ENCODE measurements at regions not wholly inside any gene's neighbourhood (a gene's known extent, or its start where the extent isn't known, plus 50 kb on each side); places are given as distances from the start of the nearest gene placed in this dataset.

DNA sequence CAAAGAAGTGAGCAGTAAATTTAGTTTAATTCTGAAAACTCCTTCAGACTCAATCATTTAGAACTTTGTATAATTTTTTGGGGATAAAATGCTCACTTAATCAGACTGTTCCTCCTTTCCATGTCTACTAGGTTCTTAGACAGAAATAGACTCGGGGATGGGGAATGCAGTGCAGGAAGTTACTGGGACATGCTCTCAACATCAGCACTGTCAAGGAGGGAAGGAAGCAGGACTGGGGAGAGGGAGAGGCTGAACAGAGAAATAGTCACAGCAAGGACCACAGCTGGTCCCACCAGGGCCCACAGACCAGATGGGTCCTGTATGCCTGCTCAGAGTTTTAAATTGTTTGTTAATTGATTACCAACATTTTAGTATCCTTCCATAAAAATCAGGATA, 310.1 kb upstream of the MSX2 start:
- no peak for DNase-seq

DNA sequence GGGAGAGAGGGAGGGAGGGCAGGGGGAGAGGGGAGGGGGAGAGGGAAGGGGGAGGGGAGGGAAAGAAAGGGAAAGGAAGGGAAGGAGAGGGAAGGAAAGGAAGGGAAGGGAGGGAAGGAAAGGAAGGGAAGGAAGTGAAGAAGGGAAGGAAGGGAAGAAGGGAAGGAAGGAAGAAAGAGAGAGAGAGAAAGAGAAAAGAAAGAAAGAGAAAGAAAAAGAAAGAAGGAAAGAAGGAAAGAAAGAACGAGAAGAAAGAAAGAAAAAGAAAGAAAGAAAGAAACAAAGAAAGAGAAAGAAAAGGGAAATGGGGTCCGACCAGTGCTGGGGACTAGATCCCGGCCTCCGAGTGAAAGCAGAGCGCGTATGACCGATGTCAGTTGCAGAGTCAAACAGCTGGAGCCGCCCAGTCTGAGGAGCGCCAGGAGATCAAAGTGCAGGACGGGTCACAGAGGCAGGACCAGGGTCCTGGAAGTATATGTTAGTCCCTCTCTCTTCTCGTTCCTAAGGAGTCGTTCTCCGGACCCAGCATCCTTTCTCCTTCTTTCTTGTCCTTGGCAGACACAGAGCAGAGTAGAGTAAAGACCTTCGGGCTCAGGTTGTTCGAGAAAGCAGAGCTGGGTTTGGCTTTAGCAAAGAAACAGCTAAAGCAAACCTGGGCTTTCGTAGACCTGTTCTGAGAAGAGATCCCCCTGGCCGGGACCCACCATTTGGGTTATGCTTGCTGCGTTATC, 305.4 kb upstream of the MSX2 start:
- peak; percentile 5 for DNase-seq

DNA sequence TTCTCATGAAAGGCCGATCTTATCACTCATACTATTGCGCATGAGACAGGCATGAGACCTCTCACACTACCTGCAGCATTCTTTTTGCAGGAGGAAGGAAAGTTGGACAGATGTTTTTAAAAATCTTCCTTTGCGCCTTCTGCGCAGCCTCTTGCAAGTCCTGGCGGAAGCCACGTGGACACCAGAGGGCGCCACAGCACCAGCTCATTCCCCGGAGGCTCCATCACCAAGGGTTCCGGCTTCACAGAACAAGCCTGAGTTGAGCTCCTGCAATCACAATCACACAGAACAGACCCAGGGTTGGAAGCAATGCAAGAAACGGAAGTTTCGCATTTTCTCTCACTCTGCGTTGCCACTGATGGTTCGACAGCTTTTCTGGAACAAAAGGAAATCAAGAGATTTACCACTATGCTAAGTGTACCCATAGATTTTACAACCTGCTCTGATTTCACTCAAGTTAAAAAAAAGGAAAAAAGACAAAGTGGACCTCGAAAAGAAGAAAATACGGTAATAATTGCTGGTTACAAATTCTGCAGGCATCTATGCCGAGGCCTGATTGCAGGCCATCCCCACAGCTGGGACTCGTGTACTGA, 304.7 kb upstream of the MSX2 start:
- DNase-seq: peak; percentile 83

DNA sequence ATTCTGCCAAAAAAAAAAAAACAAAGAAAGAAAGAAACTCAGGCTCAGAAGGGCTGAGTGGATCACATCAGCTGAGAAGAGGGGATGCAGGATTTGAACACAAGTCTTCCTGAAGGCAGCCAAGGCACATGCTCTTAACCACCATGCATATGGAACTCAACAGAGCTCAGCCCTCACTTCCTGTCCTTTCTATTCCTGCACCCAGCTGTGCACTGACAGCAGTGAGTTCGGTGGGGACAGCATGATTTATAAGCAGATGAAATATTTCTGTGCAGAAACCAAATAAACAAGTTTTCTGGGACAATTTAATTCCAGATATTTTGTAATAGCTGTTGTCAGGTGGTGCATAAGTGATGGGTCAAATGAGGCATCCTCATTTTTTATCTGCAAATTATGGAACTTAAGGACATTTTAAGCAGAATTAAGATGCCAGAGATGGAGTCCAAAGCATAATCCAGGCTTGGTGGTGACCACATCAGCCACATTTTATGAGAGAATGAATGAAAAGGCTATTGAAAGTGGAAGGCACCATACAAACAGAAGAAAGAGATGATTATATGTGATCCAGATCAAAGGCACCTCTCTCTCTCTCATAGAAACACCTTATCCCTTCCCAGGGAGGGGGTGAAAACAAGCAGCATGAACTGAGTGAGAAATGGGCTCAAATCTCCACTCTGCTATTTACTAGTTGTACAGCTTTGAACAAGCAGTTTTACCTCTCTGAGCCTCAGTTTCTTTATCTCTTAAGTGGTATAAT, 303.6 kb upstream of the MSX2 start:
- DNase-seq: no peak

DNA sequence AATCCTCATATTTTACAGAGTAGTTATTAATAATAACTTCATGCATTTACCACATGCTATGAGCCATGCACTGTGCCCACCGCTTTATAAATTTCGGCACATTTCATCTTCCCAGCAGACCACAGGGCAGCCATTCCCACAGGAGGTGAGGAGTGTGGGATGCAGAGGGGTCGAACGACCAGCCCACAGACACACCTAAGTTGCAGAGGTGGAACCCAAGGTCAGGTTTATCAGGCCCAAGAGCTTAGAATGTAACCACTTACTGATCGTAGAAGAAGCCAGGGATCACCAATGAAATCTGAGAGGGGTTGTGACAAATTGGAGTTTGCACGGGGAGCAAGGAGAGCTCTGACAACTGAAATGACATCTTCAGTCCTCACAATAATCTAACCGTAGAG, 303.0 kb upstream of the MSX2 start:
- no peak for DNase-seq

DNA sequence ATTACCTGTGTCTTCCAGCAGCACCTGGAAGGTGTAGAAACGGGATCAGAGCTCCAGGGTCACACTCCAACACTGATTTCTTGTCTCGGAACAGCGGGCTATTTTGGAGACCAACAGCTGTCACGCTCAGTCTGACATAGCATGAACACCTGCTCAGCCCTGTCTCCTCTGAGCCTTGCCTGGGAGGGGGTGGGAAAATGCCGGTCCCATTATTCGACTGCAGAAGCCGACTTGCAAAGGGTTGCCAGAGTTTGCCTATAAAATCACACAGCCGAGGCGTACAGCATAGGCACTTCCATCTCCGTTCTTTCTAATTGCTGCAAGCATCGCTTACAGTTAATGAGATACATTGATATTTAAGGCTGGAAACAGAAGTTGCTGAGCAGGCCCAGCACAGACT, 300.8 kb upstream of the MSX2 start:
- DNase-seq: no peak

DNA sequence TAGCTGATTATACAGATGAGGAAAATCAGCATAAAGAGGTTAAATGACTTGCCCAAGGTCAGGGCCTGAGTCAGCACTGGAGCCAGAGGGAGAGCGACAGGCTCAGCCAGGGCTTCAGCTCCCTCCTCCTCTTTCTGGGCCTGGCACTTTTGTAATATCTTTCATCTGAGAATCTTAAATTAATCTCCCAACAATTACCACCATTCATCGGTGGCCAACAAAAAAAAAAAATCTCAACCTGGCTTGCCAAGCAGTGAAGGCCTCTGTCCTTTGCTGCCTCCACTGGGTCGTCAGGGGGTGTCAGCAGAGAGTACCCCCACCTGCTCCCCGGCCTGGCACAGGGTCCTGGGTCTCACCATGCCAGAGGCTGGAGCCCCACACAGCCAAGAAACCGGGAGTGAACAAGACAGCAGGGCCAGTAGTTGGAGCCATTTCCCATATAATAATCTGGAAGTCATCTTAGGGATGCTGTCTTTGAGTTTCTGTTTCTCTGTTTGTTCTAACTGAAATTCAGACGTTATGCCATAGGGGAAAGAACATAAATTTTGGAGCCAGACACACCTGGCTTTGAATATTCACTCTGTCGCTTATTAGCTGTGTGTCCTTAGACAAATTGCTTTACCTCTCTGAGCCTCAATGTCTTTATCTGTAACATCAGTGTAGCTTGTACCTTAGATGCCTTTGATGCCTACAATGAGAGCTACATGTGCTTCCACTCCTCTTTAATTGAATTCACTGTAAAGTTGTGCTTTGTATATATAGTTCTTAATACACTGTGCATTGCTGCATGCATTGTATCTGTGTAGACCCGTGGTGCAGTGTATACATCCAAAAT, 299.9 kb upstream of the MSX2 start:
- DNase-seq: no peak

DNA sequence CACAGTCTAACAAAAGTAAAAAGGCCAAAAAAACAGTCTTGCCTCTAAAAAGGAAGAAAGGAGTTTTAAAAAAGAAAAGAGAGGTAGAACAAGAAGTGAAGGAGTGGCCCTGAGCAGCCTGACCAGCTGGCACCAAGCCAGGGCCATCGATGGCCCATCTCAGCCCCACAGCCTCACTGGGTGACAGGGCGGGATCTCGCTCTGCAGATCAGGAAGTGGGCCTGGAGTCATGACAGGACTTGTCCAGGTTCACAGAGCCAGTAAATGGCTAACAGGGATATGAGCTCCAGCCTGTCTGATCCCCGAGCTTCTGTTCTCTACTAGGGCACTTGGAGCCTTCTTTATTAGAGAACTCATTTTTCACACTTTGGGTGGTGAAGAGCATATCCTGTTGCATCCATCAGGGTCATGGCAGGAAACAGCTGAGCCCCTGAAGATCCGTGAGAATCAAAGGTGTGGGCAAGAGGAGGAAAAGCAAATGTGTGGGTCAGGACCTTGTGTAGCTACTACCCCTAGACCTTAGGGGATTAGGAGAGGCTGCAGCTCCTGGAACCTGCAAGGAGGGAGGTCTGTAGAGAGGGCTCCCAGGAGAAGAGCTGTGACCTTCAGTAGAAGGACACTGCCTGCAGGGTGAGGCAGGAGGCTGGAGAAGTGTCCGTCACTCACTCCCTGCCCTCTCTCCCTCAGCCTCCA, 299.0 kb upstream of the MSX2 start:
- no peak for DNase-seq

DNA sequence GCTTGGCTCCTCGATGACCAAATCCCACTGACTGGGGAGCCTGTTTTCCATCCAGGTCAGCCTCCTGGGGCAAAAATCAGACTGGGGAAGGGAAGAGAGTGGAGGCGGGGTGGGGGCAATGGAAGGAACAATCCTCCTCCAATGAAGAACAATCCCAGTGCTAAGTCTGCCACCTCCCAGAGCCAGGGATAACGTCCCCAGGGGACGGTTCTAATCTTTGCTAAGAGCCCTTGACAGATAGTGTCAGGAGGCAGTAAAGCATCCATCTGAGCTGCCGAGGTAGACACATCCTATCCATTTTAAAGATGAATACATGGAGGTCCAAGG, 298.5 kb upstream of the MSX2 start:
- no peak for DNase-seq

DNA sequence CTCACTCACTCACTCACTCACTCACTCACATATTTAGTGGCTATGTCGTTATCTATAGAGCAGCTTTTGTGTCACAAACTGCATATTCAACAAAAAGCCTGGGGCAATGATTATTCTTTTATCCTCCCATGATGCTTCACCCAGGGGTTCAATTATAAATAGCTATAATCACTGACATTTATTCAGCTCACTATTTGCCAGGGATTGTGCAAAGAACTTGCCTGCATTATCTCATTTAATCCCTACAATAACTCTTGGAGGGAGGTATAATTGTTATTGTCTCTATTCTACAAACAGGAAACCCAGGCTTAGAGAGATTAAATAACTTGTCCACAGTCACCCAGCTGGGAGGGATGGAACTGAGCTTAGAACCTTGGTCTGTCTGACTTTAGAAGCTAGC, 298.0 kb upstream of the MSX2 start:
- DNase-seq: no peak

DNA sequence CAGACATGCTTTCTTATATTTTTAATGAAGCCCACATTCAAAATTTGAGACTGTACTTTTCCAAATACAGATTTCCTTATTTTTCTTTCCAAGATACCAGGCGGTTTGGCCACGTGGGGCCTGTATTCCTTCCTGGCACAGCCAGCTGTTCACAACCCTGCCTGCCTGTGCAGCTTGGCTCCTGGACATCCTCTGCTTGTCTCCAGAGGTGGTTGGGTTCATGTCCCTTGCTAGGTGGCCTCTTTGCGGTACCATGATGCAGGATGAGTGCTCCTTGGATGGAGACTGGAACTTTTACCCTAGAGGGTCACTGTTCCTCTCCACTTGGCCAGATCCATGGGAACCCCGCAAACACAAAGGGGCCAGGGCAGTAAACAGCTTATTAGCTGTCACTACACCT, 297.5 kb upstream of the MSX2 start:
- no peak for DNase-seq

DNA sequence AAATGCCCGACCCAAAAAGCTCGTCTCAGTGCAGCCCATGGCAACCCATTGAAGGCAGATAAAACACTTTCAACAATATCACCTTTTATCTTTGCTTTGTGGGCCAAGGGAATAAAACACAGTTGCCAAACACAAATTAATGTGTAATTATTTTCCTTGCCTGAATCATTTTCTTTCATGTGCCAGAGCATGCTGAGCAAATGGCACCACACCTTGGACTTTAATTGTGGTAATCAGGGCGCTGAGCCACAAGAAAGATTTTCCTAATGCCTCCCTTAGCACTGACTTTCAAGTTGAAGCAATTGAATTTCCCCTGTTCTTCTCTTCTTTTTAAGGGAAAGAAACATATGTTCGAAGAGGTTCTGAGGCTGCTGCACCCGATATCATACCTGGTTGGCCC, 297.1 kb upstream of the MSX2 start:
- no peak for DNase-seq

DNA sequence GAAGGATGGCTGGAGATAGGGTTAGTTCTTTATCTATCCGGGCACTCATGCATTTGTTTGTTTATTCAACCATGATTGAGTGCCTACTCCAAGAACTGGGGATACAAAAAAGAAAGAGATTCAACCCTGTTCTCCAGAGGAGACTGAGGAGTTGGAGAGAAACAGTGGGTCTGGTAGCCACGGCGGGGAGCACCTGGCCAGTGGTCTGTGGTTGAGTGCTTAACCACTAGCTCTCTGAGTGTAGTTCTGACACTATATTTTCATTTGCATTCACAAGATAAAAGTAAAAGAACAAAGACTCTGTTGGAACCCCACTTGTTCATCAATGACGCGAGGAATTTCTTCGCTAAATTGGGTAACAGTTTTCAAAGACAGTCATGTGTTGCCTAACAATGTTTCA, 295.5 kb upstream of the MSX2 start:
- no peak for DNase-seq

DNA sequence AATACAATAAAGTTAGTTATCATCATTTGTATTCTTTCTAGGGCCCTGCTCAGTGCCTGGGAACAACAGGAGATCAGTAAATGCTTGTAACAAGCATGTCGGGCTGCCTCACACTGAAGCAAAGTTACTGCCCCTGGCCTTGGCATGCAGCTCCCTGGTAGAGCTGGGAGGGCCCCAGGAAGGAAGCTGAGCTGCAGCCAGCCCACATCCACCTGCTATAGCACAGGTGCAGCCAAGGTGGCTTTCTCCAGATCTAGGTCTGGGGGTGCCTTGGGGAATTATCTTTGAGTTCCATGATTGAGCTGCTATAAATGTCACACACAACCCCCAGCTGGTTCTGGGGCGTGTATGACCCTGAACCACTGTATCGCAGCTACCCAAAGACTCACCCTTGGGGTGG, 293.4 kb upstream of the MSX2 start:
- DNase-seq: no peak

DNA sequence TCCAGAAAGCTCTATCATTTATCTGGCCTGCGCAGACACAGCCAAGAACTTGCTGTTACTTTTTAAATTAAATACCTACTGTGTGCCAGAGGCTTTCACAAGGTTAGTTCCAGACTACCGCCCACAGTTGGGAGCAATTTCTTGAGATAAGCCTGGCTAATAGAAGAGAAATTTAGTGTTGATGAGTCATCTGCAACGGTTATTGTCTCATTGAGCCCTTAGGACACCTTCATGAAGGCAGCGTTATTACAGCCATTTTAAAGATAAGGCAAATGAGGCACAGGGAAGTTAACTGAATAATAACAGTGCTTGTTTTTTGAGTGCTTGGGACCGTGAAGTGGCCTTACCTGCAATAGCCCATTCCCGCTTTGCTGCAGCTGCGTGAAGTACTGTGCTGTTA, 292.9 kb upstream of the MSX2 start:
- no peak for DNase-seq

DNA sequence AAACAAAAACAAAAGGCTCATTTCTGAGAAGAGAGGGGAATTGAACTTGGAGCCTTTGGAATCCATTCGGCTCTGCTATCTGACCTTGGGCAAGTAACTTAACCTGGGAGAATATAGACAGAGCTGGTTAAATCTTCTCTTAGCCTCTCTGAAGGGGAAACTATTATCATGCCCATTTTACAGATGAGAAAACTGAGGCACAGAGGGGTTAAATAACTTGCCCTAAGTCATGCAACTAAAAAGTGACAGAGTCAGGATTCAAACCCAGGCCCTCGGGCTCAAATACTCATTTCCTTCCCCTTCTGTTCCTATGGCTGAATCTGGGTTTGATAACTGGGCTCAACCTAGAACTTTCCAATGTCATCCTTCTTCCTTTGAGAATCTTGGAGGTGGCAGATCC, 291.3 kb upstream of the MSX2 start:
- no peak for DNase-seq

DNA sequence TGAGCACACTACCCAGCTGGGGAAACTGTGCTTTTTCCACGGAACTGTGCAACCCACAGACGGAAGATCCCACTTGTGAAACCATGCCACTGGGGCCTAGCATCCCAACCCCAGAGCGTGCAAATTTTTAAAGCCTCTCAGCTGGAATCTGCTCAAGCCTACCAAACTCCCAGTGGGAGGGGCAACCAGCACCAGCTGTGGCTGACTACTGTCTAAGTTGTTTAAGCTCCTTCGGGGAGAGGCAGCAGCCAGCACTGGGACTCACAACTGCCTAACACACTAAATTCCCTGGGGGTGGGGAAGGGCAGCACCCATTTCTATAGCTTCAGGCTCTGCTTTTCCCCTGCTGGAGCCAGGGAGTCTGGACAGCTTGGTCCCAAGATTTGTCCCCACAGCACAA, 287.6 kb upstream of the MSX2 start:
- DNase-seq: no peak

DNA sequence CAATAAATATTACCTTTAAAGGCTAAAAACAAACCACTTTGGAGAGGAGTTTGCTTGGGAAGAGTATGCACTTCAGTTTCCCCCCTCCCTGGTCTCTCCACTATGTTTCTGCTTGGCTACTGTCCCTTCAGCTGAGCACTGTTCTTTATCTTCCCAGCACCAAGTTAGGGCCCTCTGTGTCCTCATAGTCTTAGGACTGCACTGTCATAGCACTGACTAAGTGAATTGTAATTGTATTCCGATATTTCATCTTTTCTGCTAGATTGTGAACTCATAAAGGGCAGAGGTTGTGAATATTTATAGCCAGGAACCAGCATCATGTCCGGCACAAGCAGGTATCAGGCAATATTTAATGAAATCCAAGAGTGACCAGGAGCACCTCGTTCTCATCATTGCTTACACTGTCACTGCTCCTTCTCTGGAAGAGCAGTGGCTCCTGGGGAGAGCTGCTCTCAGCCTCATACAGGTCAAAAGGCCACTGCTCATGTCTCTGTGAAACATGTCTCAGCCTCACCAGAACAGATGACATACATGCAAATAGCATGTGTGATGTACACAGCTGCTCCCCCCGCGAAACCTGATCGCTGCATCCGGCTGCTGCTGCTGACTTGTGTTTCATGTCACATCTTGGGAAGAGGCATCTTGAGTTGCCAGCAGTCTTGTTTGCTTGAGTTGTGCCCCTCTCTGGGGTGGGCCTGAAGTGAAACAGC, 279.7 kb upstream of the MSX2 start:
- DNase-seq: no peak

DNA sequence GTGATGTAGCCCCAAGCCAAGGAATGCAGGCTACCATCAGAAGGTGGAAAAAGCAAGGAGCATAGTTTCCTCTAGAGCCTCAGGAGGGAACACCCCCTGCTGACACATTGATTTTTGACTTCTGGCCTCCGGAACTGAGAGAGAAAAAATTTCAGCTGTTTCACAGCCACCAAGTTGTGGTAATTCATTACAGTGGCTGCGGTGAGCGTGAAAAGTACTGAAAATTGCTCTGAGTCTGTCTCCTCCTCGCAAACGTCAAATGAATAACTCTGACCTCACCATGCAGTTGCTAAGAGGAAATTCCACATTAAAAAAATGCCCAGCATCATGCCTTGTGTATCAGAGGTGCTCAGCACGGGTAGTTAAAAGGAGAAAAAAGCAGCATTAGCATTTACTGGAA, 277.9 kb upstream of the MSX2 start:
- peak; percentile 17 for DNase-seq

DNA sequence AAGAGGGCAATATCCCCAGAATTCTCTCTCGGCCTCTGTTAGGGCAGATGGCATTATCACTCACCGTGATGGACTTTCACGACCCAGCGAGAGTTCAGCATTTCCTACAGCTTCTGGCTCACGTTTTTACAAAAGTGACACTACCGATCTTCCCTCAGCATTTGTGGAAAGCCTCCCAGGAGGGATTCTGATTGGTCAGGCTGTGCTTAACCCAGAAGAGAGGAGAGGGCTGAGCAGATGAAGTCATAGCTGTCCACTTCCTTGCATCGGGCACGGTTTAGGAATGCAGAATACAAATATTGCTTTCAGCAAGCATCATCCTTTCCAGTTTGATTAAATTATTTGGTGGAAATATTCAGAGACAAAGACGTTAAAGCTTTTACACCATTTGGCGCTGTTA, 277.4 kb upstream of the MSX2 start:
- DNase-seq: no peak

DNA sequence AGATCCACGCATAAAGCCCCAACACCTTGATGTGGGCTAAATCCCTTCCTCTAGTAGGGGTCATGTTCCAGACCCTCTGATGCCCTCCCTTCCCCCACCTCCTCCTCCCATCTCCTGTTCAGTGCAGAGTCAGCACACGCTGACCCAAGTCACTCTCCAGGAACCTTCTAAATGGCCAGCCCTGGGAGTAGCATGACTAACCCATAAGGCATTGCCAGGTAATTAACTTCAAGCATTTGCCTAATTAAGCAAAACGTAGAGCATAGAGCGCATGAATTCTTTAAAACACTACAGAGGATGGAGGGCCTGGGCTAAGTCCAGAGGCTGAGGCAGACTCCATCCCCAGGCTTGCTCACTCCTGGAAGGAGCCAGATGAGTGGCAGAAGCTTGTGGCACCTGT, 276.3 kb upstream of the MSX2 start:
- no peak for DNase-seq

DNA sequence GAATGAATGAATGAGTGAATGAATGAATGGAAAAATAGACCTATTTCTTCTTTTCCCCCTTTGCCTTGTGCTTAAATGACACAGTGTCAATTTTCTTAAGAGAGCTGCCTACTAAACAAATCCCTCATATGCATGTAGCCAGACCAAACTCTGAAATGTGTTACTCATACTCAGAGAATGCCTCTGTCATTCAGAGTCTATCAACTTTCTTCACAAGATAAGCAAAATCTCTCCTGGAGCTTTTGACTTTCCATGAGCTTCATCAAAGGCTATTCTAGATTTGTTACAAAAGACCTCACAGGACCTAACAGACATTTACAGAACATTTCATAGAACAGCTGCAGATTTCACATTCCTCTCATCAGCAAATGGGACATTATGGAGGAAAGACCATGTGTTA, 275.7 kb upstream of the MSX2 start:
- no peak for DNase-seq
